Neural crest cell (in vitro differentiated cells): ENCODE measurements at regions not wholly inside any gene's neighbourhood (a gene's known extent, or its start where the extent isn't known, plus 50 kb on each side); places are given as distances from the start of the nearest gene placed in this dataset.

ENCODE experiments used
- DNase-seq: peaks from one replicate; pipeline ENCODE4 v3.0.0; 2021; ENCODE audit warnings: low read depth, mixed read lengths, low spot score
- H3K27ac Mint-ChIP-seq: one replicate; pipeline ENCODE4 v1.8.0; 2021; ENCODE audit warnings: mild to moderate bottlenecking, mixed read lengths; ENCODE audit not compliant: unreplicated experiment
- H3K27me3 Mint-ChIP-seq: 2 replicates; pipeline ENCODE4 v1.8.0; 2021; ENCODE audit warnings: low read depth, mild to moderate bottlenecking, mixed read lengths
- H3K36me3 Mint-ChIP-seq: 2 replicates; pipeline ENCODE4 v1.8.0; 2021; ENCODE audit warnings: low read depth, mild to moderate bottlenecking, mixed read lengths
- H3K4me1 Mint-ChIP-seq: 2 replicates; pipeline ENCODE4 v1.8.0; 2021; ENCODE audit warnings: mixed read lengths
- H3K4me3 Mint-ChIP-seq: one replicate; pipeline ENCODE4 v1.8.0; 2021; ENCODE audit warnings: mild to moderate bottlenecking, mixed read lengths
- H3K9me3 Mint-ChIP-seq: 2 replicates; pipeline ENCODE4 v1.8.0; 2021; ENCODE audit warnings: mixed read lengths
- CTCF ChIP-seq: fragments of 200-600 bp; sonication (generic); conservative IDR thresholded peaks from 2 replicates; pipeline ENCODE4 v1.5.0; 2021; ENCODE audit warnings: antibody characterized with exemption, mild to moderate bottlenecking

- Mint-ChIP-seq H3K36me3 (no peaks in the 10 kb centered on the region), H3K27ac (no peak overlapping the region), H3K27me3 (peaks cover 33% of the 10 kb centered on the region), H3K4me3 (no peak overlapping the region), H3K9me3 (no peaks in the 10 kb centered on the region), H3K4me1 (no peaks in the 10 kb centered on the region)
- no peak for DNase-seq
- no peak for TF ChIP-seq CTCF
Measured at GRCh38 chr1:55696181-55696754, 481.1 kb upstream of the USP24 start.

- Mint-ChIP-seq H3K27me3 (peaks cover 30% of the 10 kb centered on the region), H3K27ac (no peak overlapping the region), H3K36me3 (no peaks in the 10 kb centered on the region), H3K4me1 (no peaks in the 10 kb centered on the region), H3K9me3 (no peaks in the 10 kb centered on the region), H3K4me3 (no peak overlapping the region)
- DNase-seq = no peak
- TF ChIP-seq CTCF = no peak
Measured at GRCh38 chr1:55695552-55695951, 480.4 kb upstream of the USP24 start.

GRCh38 chr1:55695151-55695550 lies 480.0 kb upstream of the USP24 start:
- DNase-seq = no peak
- Mint-ChIP-seq H3K9me3 (no peaks in the 10 kb centered on the region), H3K27me3 (peaks cover 26% of the 10 kb centered on the region), H3K4me1 (no peaks in the 10 kb centered on the region), H3K36me3 (no peaks in the 10 kb centered on the region), H3K27ac (no peak overlapping the region), H3K4me3 (no peak overlapping the region)
- no peak for TF ChIP-seq CTCF

- Mint-ChIP-seq H3K27ac (no peak overlapping the region), H3K27me3 (peaks cover 29% of the 10 kb centered on the region), H3K9me3 (no peaks in the 10 kb centered on the region), H3K36me3 (no peaks in the 10 kb centered on the region), H3K4me1 (no peaks in the 10 kb centered on the region), H3K4me3 (no peak overlapping the region)
- DNase-seq = no peak
- TF ChIP-seq CTCF = no peak
Measured at GRCh38 chr1:55694310-55694801, 479.2 kb upstream of the USP24 start.

GRCh38 chr1:55692726-55693125 lies 477.6 kb upstream of the USP24 start:
- Mint-ChIP-seq H3K27me3 (peaks cover 33% of the 10 kb centered on the region), H3K4me1 (no peaks in the 10 kb centered on the region), H3K36me3 (no peaks in the 10 kb centered on the region), H3K4me3 (no peak overlapping the region), H3K9me3 (no peaks in the 10 kb centered on the region), H3K27ac (no peak overlapping the region)
- no peak for DNase-seq
- TF ChIP-seq CTCF = no peak
